Liver (tissue), 3 donors: ENCODE measurements at regions not wholly inside any gene's neighbourhood (a gene's known extent, or its start where the extent isn't known, plus 50 kb on each side); places are given as distances from the start of the nearest gene placed in this dataset.

Experiments used
- CTCF ChIP-seq: fragments of 150-350 bp; IDR thresholded peaks from 2 replicates; pipeline ENCODE4 v1.5.1; 2017; ENCODE audit warnings: improper control_type of control experiment, low read depth, low read length; ENCODE audit not compliant: missing input control
- EGR1 ChIP-seq, 2 donors: IDR thresholded peaks; 2 replicates each; pipeline ENCODE4 v1.6.1; 2016 to 2018; ENCODE audit warnings: antibody characterized with exemption in 2 of 2, low read depth in 2 of 2
- GABPA ChIP-seq, 2 donors: IDR thresholded peaks in 1 of 2; conservative IDR thresholded peaks in 1 of 2; 2 replicates each; pipeline ENCODE4 v1.6.1; 2016; ENCODE audit warnings: antibody characterized with exemption in 2 of 2, mild to moderate bottlenecking in 1 of 2, moderate library complexity in 1 of 2
- JUND ChIP-seq, 2 donors: IDR thresholded peaks; 2 replicates each; pipeline ENCODE4 v1.6.1; 2016; ENCODE audit warnings: antibody characterized with exemption in 2 of 2
- RAD21 ChIP-seq, 2 donors: IDR thresholded peaks; 2 replicates each; pipeline ENCODE4 v1.6.1; 2016; ENCODE audit warnings: antibody characterized with exemption in 2 of 2, mild to moderate bottlenecking in 2 of 2
- SP1 ChIP-seq: IDR thresholded peaks from 2 replicates; pipeline ENCODE4 v1.6.1; 2018; ENCODE audit warnings: antibody characterized with exemption, mild to moderate bottlenecking
- TAF1 ChIP-seq: conservative IDR thresholded peaks from 2 replicates; pipeline ENCODE4 v1.6.1; 2016; ENCODE audit warnings: antibody characterized with exemption, mild to moderate bottlenecking
- donor health status: healthy.
- donor health status: healthy.

- TF ChIP-seq EGR1 (IDR thresholded peaks at IDR 0.05; ENCODE audit: low read depth in 2 of 2) (no peak), CTCF (no peak), GABPA (IDR thresholded peaks at IDR 0.05 in 1 of 2, conservative IDR thresholded peaks at IDR 0.05 in 1 of 2) (no peak), RAD21 (IDR thresholded peaks at IDR 0.05) (no peak), SP1 (no peak), TAF1 (no peak), JUND (IDR thresholded peaks at IDR 0.05) (no peak)
Observed at GRCh38 chr9:80922544-80922943, 766.8 kb downstream of the TLE1 start.
